ENCODE measurements at regions not wholly inside any gene's neighbourhood (a gene's known extent, or its start where the extent isn't known, plus 50 kb on each side); places are given as distances from the start of the nearest gene placed in this dataset.

DNA sequence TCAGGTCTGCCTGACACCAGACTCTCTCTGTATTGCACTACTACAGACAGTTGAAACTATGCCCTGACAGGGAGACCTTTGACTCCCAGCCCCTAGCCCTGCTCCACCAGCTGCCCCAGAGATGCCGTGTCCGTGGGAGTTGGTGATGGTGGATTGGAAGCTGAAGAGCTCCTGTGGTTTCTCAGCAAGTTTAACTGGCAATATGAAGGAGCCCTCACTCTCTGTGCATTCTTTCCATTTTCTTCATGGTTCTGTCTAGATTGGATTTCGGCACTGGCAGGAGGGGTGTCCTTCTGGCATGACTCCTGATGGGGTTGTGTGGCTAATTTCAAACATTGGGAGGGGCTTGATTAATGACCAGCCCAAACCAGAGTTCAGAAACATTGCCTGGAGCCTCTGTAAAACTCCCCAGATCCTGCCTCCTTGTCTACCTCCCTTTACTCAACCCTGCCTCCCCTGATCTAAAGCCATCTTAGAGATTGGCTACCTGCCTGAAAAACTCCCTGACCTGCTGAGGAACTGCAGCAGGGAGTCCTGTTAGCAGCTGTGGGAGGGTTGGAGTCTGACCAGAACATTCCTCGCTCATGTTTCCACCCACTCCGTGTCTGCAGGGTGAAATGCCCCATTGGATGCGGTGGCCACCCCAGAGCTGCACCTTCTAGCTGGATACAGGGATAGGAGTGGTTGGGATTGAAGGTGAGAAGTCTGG is 206.9 kb upstream of the SPRED2 start:
- Histone ChIP-seq H3K9me3 (no peaks in the 10 kb centered on the region), H3K27me3 (replicated peaks; ENCODE audit: insufficient read depth) (no peaks in the 10 kb centered on the region), H3K4me3 (no peak overlapping the region), H3K36me3 (no peaks in the 10 kb centered on the region), H3K4me1 (ENCODE audit: control insufficient read depth in 1 of 2, low read depth in 2 of 2) (peaks cover 0 to 13% of the 10 kb centered on the region in 2 donors), H3K27ac (no peak overlapping the region)
- TF ChIP-seq, protein P1, sequence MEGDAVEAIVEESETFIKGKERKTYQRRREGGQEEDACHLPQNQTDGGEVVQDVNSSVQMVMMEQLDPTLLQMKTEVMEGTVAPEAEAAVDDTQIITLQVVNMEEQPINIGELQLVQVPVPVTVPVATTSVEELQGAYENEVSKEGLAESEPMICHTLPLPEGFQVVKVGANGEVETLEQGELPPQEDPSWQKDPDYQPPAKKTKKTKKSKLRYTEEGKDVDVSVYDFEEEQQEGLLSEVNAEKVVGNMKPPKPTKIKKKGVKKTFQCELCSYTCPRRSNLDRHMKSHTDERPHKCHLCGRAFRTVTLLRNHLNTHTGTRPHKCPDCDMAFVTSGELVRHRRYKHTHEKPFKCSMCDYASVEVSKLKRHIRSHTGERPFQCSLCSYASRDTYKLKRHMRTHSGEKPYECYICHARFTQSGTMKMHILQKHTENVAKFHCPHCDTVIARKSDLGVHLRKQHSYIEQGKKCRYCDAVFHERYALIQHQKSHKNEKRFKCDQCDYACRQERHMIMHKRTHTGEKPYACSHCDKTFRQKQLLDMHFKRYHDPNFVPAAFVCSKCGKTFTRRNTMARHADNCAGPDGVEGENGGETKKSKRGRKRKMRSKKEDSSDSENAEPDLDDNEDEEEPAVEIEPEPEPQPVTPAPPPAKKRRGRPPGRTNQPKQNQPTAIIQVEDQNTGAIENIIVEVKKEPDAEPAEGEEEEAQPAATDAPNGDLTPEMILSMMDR (IDR thresholded peaks at IDR 0.05), result no peak
- peak; percentile 37 for ATAC-seq (ENCODE audit: insufficient number of reproducible peaks, low FRiP score, low read depth)
- no peak for DNase-seq (ENCODE audit: low spot score)

GRCh38 chr2:65638443-65638842 is 206.0 kb upstream of the SPRED2 start:
- no peak for DNase-seq (ENCODE audit: low spot score)
- TF ChIP-seq, protein P1 (IDR thresholded peaks at IDR 0.05), result no peak

DNA sequence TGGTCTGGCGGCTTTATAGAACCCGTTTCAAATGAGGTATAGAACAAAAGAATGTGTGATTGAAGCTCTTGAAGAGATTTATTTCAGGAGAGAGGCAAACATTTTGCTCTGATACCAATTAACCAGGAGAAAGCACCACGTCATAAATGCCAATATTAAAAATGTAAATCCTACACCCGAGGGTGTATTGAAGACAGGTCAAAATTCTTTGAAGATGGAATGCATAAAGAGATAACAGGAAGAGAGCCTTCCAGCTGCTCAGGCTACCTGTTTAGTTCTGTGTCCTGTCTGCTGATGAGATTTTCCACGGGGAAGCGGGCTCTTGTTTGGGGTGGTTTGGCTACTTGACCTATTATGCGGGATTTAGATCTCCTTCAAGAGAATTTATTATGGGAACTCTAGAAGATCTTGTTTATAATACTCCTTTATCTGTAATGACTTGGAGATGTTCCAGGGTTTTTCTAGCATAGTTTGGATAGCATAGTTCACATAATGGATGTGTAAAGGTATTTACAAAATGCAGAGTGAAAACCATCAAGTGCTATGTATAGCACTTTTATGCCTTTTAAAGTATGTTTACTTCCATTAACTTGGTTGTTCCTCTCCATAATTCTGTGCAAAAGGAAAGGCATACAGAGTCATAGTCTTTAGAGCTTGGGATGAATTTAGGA is 204.5 kb upstream of the SPRED2 start:
- no peak for DNase-seq (ENCODE audit: low spot score)
- Histone ChIP-seq H3K36me3 (no peaks in the 10 kb centered on the region), H3K4me1 (ENCODE audit: control insufficient read depth in 1 of 2, low read depth in 2 of 2) (peaks cover 0 to 13% of the 10 kb centered on the region in 2 donors), H3K27me3 (replicated peaks; ENCODE audit: insufficient read depth) (no peaks in the 10 kb centered on the region), H3K9me3 (no peaks in the 10 kb centered on the region), H3K27ac (no peak overlapping the region), H3K4me3 (no peak overlapping the region)
- ATAC-seq (ENCODE audit: insufficient number of reproducible peaks, low FRiP score, low read depth), result no peak
- TF ChIP-seq, protein P1 (IDR thresholded peaks at IDR 0.05), result no peak

More at GRCh38 chr2:65638443-65638842, 206.0 kb upstream of the SPRED2 start:
- Histone ChIP-seq H3K27me3 (replicated peaks; ENCODE audit: insufficient read depth) (no peaks in the 10 kb centered on the region), H3K4me1 (ENCODE audit: control insufficient read depth in 1 of 2, low read depth in 2 of 2) (peaks cover 0 to 13% of the 10 kb centered on the region in 2 donors), H3K4me3 (no peak overlapping the region), H3K36me3 (no peaks in the 10 kb centered on the region), H3K9me3 (no peaks in the 10 kb centered on the region), H3K27ac (no peak overlapping the region)
- ATAC-seq (ENCODE audit: insufficient number of reproducible peaks, low FRiP score, low read depth), result no peak

- Histone ChIP-seq H3K36me3 (no peaks in the 10 kb centered on the region), H3K4me3 (no peak overlapping the region), H3K27ac (no peak overlapping the region), H3K27me3 (replicated peaks; ENCODE audit: insufficient read depth) (no peaks in the 10 kb centered on the region), H3K9me3 (no peaks in the 10 kb centered on the region), H3K4me1 (ENCODE audit: control insufficient read depth in 1 of 2, low read depth in 2 of 2) (peaks cover 0 to 13% of the 10 kb centered on the region in 2 donors)
- no peak for DNase-seq (ENCODE audit: low spot score)
- TF ChIP-seq, protein P1 (IDR thresholded peaks at IDR 0.05), result no peak
- ATAC-seq (ENCODE audit: insufficient number of reproducible peaks, low FRiP score, low read depth), result no peak
These were observed 203.6 kb upstream of the SPRED2 start for GRCh38 chr2:65636024-65636423.

GRCh38 chr2:65634304-65634703 is 201.9 kb upstream of the SPRED2 start:
- ATAC-seq (ENCODE audit: insufficient number of reproducible peaks, low FRiP score, low read depth), result no peak
- DNase-seq (ENCODE audit: low spot score), result no peak
- Histone ChIP-seq H3K4me3 (no peak overlapping the region), H3K27me3 (replicated peaks; ENCODE audit: insufficient read depth) (no peaks in the 10 kb centered on the region), H3K9me3 (no peaks in the 10 kb centered on the region), H3K4me1 (ENCODE audit: control insufficient read depth in 1 of 2, low read depth in 2 of 2) (peaks cover 0 to 4% of the 10 kb centered on the region in 2 donors), H3K36me3 (no peaks in the 10 kb centered on the region), H3K27ac (no peak overlapping the region)
- TF ChIP-seq, protein P1 (IDR thresholded peaks at IDR 0.05), result no peak
